GM12892 (cell line): ENCODE measurements at regions not wholly inside any gene's neighbourhood (a gene's known extent, or its start where the extent isn't known, plus 50 kb on each side); places are given as distances from the start of the nearest gene placed in this dataset.

Experiments
- DNase-seq: peaks from one replicate; pipeline ENCODE4 v3.0.0; 2011; ENCODE audit not compliant: insufficient read length
- FAIRE-seq: peaks from 2 replicates; lab custom pipeline; 2011; peaks lifted over from hg19 to GRCh38; lab: Jason Lieb, UNC
- POLR2A ChIP-seq: IDR thresholded peaks from 2 replicates; pipeline ENCODE4 v1.6.1; 2011; ENCODE audit warnings: low read depth, low read length, control low read depth
- POLR2AphosphoS5 ChIP-seq: IDR thresholded peaks from 2 replicates; pipeline ENCODE4 v1.6.1; 2011; ENCODE audit warnings: low read depth, low read length, control low read depth
- TAF1 ChIP-seq: IDR thresholded peaks from 2 replicates; pipeline ENCODE4 v1.6.1; 2011; ENCODE audit warnings: low read depth, mild to moderate bottlenecking, control low read depth, low read length, borderline replicate concordance

DNA sequence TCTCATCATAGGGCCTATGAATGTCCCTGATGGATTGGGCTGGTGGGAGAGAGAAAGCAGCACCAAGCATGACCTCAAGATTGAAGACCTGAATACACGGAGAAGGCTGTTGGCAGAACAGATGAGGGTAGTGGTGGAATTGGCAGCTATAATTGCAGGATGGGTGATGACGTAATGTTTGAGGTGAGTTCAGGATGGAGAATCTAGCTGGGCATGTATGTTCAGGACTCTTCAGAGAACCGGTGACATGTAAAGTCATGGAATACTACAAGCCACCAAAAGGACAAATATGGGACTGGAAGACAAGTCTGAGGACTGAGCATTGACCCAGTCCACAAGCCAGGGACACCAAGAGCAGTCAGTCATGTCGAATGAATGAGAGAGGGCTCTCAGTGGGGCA, 999.8 kb upstream of the TMEM132C start:
- TF ChIP-seq POLR2A: no peak
- TF ChIP-seq TAF1: no peak
- no peak for TF ChIP-seq POLR2AphosphoS5
- DNase-seq (no peak), FAIRE-seq (no peak)

DNA sequence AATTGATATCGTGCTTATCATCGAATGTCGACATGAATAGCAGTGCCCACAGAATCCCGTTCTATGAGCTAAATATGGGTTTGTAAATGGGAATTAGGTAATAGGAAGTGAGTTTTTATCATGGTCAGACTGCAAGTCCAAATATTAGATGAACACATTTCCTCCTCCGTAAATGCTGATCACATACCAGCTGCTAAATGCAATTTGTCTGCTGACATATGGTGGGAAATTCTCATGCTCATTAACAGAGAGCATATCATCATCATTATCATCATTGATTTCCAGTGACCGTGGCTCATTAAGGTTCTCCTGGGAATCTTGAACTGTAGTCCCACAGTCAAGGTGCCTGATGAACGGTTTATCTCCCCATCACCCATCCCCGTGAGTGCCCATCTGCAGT, 998.8 kb upstream of the TMEM132C start:
- TF ChIP-seq POLR2AphosphoS5: no peak
- no peak for TF ChIP-seq TAF1
- FAIRE-seq (no peak), DNase-seq (no peak)

DNA sequence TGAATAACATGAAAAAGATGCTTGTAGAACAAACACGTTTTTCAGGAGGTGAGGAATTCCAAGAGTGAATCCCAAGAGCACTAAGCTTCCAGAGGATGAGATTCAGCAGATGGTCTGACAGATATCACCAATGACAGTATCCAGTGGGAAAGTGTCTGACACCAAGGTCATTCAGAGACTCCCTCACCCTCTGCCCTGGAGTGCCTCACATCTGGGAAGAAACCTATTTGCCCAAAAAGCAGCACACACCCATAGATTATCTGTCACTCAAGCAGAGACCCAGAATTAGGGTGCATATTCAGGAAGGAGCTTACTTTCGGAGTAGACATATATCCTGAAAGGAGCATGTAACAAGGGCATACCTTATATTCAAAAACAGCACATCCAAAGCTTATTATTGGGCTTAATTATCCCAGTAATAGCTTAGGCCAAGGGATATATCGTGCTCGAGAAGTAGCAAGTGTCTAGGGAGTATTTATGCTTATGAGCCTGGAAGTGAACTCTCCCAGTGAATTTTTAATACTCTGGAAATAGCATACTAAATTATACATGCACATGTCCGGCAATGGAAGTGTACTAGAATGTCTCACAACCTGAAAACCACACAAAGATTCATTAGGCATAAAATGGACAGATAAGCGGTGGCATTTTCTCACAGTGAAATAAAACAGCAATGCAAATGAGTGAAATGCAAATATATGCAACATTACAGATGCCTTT, 998.1 kb upstream of the TMEM132C start:
- FAIRE-seq (no peak), DNase-seq (no peak)
- no peak for TF ChIP-seq POLR2A
- TF ChIP-seq POLR2AphosphoS5: no peak
- TF ChIP-seq TAF1: no peak

DNA sequence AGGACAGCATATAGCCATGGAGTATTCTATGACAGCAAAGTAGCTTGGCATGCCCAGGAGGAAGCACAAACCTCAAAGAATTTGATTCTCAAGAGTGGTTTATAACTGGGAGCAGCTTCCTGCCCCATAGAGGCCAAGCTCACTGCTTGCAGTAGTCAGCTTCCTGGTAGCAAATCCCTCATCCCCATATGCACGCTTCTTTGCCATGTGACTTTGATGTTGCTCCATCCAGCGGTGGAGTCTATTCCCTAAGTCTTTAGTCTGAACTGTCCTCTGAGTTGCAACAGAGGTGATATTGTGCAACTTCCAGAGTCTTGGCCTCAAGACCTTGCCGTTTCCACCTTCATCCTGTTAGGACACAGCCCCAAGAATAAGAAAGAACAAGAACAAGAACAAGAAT, 996.8 kb upstream of the TMEM132C start:
- no peak for FAIRE-seq
- no peak for DNase-seq

DNA sequence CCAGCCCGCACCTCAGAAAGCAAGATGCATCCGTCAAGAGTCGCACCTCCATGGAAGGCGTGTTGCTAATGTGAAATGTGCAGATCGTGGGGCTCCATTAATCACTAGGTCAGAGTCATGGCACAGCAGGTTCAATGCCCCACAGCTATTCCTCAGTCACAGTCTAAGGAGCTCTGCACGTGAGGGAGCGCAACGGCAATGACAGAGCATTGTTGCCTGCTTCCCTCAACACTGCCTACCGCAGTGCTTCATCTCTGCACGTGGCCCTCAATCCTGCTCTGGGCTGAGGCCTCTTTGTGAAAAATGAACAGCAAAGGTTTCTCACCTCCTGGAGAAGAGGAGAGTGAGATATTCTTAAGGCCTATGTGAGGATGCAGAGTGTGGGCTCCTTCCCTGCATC, 995.2 kb upstream of the TMEM132C start:
- DNase-seq: no peak
- FAIRE-seq: no peak
- TF ChIP-seq POLR2AphosphoS5 (no peak), POLR2A (no peak)

More for the DNA sequence above, 996.8 kb upstream of the TMEM132C start:
- TF ChIP-seq TAF1 (no peak), POLR2AphosphoS5 (no peak), POLR2A (no peak)

GRCh38 chr12:127272864-127273263, 994.1 kb upstream of the TMEM132C start:
- TF ChIP-seq POLR2A (no peak), POLR2AphosphoS5 (no peak), TAF1 (no peak)
- DNase-seq (no peak), FAIRE-seq (no peak)

- DNase-seq (no peak), FAIRE-seq (no peak)
- TF ChIP-seq POLR2AphosphoS5 (no peak), POLR2A (no peak), TAF1 (no peak)
Measured at GRCh38 chr12:127273626-127274025, 993.3 kb upstream of the TMEM132C start.

DNA sequence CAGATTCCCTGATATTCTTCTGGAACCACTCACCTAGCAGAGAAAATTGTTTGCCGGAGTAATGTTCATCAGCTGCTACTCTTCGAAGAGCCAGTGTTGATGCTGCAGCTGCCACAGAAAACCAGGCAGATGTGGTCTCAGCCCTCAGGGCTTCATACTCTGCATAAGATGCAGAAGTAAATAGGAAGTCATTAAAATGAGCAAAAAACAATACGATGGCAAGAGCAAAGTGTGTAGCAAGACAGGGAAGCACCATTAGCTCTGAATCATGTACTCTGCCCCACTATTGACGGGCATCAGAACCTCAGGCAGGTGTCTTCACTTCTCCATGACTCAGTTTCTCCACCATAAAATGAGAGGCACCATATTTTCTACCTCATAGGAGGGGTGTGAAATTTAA, 991.6 kb upstream of the TMEM132C start:
- TF ChIP-seq POLR2A: no peak
- no peak for TF ChIP-seq POLR2AphosphoS5
- TF ChIP-seq TAF1: no peak
- DNase-seq (no peak), FAIRE-seq (no peak)

DNA sequence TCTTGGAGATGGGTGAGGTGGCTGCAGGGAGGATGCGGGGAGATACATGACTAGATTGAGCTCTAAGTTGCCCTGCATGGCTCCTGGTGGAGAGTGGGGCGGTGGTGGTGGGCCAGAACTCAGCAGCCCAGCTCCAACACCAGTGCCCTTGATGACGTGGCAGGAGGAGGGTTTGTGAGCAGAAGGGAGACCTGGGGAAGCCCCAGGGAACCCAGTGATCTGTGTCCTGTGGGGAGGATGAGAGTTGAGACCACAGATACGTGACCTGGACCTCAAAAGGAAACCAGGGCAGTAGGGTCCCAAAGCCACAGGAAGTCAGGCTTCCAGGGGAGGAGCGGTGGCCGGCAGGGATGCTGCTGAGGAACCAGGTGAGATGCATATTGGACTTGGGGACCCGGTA, 989.1 kb upstream of the TMEM132C start:
- TF ChIP-seq TAF1 (no peak), POLR2AphosphoS5 (no peak), POLR2A (no peak)
- FAIRE-seq (no peak), DNase-seq (no peak)

- FAIRE-seq (no peak), DNase-seq (no peak)
- no peak for TF ChIP-seq POLR2AphosphoS5
- no peak for TF ChIP-seq POLR2A
- no peak for TF ChIP-seq TAF1
Measured at GRCh38 chr12:127278351-127278750, 988.6 kb upstream of the TMEM132C start.

GRCh38 chr12:127280393-127281275, 986.3 kb upstream of the TMEM132C start:
- FAIRE-seq (no peak), DNase-seq (peak; percentile 34)
- TF ChIP-seq POLR2A: no peak
- no peak for TF ChIP-seq POLR2AphosphoS5
- TF ChIP-seq TAF1: no peak

DNA sequence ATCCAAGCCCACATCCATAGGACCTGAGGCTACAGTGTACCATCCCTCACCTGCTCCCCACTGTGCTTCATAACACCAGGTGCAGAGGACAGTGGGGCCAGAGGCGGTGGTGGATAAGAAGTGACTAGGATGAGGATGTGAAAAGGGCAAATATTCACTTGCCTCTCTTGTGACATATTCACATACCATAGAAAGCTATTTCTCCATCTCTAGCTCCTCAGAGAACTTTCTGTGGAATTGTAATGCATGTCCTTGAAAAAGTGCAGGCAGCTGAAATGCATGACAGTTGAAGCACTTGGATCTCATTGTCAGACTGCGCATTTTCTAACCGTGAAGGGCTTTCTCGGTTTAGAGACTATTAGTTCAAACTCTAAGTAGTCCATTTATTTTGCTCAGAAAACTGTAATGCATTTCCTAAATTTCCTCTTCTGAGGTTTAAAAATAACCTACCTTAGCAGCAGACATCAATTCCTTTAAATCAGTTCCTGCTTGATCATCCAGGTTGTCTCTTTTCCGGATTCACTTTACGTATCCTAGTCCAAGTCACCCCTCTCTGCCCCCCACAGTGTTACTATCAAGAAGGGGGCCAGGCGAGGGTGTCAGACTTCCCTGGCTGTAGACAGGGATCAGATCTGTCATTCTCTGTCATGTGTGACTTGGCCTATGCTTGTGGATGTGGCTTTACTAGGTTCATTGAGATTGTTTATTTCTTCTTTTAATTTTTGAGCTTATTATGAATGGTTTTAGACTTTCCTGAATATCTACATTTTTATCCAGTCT, 984.0 kb upstream of the TMEM132C start:
- TF ChIP-seq POLR2A: no peak
- TF ChIP-seq POLR2AphosphoS5: no peak
- no peak for TF ChIP-seq TAF1
- FAIRE-seq: no peak
- no peak for DNase-seq

DNA sequence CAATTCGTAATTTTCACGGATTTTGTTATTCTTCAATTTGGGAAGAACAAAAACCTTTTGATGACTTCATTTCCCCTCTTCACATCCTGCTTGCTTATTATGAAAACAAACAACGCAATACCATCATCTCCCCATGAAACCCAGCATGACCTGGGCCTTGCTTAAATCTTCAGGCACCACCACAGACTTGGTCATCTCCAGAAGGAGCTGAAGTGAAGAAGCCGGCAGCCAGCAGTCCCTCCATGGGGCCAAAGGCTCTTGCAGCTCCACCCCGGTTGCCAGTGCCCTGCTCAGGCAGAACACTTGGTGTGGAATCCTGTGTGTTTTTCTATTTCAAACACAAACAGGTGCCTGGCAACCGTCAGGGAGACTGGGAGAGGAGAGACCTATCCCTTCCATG, 982.9 kb upstream of the TMEM132C start:
- DNase-seq (no peak), FAIRE-seq (no peak)
- no peak for TF ChIP-seq TAF1
- TF ChIP-seq POLR2AphosphoS5: no peak
- no peak for TF ChIP-seq POLR2A
